ENCODE measurements at regions not wholly inside any gene's neighbourhood (a gene's known extent, or its start where the extent isn't known, plus 50 kb on each side); places are given as distances from the start of the nearest gene placed in this dataset.
"Not testable (repeated sequence)": the region's sequence is repeated elsewhere in the genome, so short reads cannot be mapped to it uniquely, and the experiment has no call there.

DNA sequence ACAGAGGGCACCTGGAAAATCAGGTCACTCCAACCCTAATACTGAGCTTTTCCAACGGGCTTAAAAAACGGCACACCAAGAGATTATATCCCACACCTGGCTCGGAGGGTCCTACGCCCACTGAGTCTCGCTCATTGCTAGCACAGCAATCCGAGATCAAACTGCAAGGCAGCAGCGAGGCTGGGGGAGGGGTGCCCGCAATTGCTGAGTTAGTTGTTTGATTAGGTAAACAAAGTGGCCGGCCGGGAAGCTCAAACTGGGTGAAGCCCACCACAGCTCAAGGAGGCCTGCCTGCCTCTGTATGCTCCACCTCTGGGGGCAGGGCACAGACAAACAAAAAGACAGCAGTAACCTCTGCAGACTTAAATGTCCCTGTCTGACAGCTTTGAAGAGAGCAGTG lies 108.8 kb upstream of the GRIA1 start:
- TF ChIP-seq CTCF, POLR2A (IDR thresholded peaks at IDR 0.05): not testable (repeated sequence)

Measured in right lobe of liver (tissue), 4 donors.